OCI-LY1 (cell line): ENCODE measurements at regions not wholly inside any gene's neighbourhood (a gene's known extent, or its start where the extent isn't known, plus 50 kb on each side); places are given as distances from the start of the nearest gene placed in this dataset.

ENCODE experiments used
- EZH2 ChIP-seq: fragments of 200-600 bp; sonication (generic), shearing (Covaris generic); IDR thresholded peaks from 2 replicates; pipeline ENCODE4 v1.8.0; 2017; ENCODE audit warnings: borderline replicate concordance, mixed run types, mild to moderate bottlenecking, antibody characterized with exemption, low read length, moderate library complexity, mixed read lengths
- TF ChIP-seq, protein P1 (sequence below): fragments of 200-600 bp; sonication (generic), shearing (Covaris generic); IDR thresholded peaks from 2 replicates; pipeline ENCODE4 v1.5.1; 2017; ENCODE audit warnings: mild to moderate bottlenecking, antibody characterized with exemption, low read length, moderate library complexity, mixed read lengths

DNA sequence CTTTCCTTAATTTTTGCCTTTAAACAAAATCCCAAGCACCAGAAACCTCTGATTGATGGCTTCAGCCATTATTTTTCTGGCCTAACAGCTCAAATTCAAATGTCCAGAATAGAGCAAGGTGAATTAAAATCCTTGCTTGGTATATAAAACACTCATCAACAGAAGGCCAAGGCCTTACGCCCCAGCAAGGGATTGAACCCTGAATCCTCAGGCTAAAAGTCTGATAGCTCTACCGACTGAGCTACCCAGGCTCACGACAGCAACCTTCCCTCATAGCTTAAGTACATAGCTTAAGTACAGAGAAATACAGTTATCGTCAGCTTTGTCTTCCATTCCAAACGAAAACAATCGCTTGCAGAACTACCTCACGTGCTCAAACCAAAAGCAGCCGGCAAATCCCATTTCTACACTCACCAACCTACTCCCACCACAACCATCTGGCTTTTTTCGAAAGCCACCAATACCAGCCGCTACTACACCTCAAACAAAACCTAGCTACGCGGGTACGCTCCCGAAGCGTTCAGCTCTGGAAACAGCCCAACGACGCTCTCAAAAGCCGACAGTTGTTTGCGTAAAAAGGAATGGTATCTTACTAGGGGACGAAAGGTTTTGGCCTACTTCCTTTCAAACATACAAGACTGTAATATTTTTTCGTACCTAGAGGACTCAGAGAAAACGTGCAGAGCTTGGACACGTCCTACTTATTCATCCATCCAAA, 167.5 kb downstream of the GPX5 start:
- TF ChIP-seq, protein P1, sequence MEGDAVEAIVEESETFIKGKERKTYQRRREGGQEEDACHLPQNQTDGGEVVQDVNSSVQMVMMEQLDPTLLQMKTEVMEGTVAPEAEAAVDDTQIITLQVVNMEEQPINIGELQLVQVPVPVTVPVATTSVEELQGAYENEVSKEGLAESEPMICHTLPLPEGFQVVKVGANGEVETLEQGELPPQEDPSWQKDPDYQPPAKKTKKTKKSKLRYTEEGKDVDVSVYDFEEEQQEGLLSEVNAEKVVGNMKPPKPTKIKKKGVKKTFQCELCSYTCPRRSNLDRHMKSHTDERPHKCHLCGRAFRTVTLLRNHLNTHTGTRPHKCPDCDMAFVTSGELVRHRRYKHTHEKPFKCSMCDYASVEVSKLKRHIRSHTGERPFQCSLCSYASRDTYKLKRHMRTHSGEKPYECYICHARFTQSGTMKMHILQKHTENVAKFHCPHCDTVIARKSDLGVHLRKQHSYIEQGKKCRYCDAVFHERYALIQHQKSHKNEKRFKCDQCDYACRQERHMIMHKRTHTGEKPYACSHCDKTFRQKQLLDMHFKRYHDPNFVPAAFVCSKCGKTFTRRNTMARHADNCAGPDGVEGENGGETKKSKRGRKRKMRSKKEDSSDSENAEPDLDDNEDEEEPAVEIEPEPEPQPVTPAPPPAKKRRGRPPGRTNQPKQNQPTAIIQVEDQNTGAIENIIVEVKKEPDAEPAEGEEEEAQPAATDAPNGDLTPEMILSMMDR: no peak
- TF ChIP-seq EZH2: no peak
